ENCODE measurements at regions not wholly inside any gene's neighbourhood (a gene's known extent, or its start where the extent isn't known, plus 50 kb on each side); places are given as distances from the start of the nearest gene placed in this dataset.

DNA sequence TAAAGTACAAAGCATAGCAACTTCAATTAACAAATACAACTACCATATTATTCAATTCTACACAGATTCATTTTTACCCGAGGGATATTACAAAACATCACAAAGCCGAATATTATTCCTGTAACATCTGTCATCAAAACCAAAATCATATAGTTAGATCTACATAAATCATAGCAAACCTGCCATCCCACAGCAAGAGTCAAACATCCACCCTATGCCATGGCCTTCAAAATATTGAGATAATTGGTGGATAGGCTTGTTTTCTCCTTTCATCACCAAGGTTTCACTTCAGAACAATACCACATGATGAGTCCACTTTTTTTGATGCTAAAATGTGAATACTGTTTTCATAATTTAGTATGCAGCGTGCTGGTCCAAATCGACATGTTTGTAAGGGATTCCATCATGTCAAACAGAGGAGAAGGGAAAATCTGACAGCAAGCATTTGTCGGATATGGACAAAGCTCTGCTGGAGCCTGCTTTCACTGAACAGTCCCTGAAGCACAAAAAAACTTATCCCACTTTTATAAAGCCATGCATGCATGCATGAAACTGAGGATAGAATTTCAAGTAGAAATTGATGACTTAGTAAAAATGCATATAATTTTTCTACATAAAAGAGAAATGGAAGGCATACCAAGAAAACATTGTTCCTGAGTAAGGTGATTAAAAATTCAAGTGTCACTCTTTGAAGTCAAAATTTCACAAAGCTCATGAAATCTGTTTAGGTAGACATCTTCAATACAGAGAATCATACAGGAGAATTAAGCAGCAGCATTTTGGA, 494.1 kb downstream of the HACE1 start:
- no peaks in the 10 kb centered on the region for H3K9me3 ChIP-seq (ENCODE audit: control insufficient read depth in 2 of 2, insufficient read depth in 1 of 2, low read length in 1 of 2)
- no peaks in the 10 kb centered on the region for H3K27me3 ChIP-seq (ENCODE audit: control insufficient read depth in 2 of 2, insufficient read depth in 1 of 2, low read length in 1 of 2)
- no peaks in the 10 kb centered on the region for H3K4me1 ChIP-seq (ENCODE audit: control insufficient read depth in 2 of 2, insufficient read depth in 2 of 2, low read length in 2 of 2)
- no peak for DNase-seq (ENCODE audit: low read depth in 6 of 9, low spot score in 9 of 9)
- no peak overlapping the region for H3K27ac ChIP-seq (ENCODE audit: low read depth in 1 of 2, low read length in 1 of 2)
- H3K36me3 ChIP-seq (ENCODE audit: control insufficient read depth in 2 of 2, insufficient read depth in 2 of 2, low read length in 1 of 2), result no peaks in the 10 kb centered on the region
- H3K4me3 ChIP-seq (ENCODE audit: low read length in 2 of 2), result no peak overlapping the region
- 89% methylated on average over 5 of the region's 5 CpGs for WGBS

DNA sequence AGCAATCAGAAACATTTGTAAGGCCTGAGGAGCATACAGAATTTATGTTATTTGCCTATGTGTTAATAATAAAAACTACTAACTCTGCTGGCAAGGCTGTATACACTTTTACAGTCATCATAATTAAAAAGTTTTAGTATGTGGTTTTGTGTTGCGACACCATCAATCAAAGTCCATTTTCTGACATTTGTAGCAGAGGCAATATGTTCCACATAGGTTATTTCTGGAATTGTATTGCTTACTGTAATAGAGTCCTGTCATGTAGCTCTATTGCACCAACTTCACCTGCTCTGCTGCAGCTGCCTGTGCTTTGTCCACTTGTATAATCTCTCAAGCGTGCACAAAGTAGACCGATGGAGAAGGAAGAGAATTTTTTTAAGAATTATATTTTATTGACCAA, 501.8 kb downstream of the HACE1 start:
- no peaks in the 10 kb centered on the region for H3K36me3 ChIP-seq (ENCODE audit: control insufficient read depth in 2 of 2, insufficient read depth in 2 of 2, low read length in 1 of 2)
- H3K27ac ChIP-seq (ENCODE audit: low read depth in 1 of 2, low read length in 1 of 2), result no peak overlapping the region
- no peak for DNase-seq (ENCODE audit: low read depth in 6 of 9, low spot score in 9 of 9)
- no peaks in the 10 kb centered on the region for H3K27me3 ChIP-seq (ENCODE audit: control insufficient read depth in 2 of 2, insufficient read depth in 1 of 2, low read length in 1 of 2)
- H3K9me3 ChIP-seq (ENCODE audit: control insufficient read depth in 2 of 2, insufficient read depth in 1 of 2, low read length in 1 of 2), result peaks cover 0 to 5% of the 10 kb centered on the region in 2 donors
- H3K4me3 ChIP-seq (ENCODE audit: low read length in 2 of 2), result no peak overlapping the region
- H3K4me1 ChIP-seq (ENCODE audit: control insufficient read depth in 2 of 2, insufficient read depth in 2 of 2, low read length in 2 of 2), result no peaks in the 10 kb centered on the region
- WGBS, result 92% methylated on average over 3 of the region's 3 CpGs

DNA sequence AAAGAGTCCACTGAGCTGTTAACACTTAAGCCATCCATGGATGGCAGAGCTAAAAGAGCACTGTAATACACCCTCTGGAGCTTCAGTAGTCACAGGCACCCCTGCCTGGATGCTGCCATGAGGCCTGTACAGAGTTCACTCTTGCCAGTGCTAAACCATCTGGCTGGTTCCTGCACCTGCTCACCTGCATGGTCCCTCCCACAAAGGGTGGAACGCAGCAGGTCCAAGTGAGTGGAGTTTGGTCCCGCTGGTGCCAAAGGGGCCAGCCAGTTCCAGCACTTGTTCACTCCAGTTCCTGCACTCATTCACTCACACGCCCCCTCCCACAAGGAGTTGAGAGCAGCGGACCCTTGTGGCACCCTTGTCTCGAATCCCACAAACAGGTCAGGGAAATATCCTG, 503.5 kb downstream of the HACE1 start:
- Histone ChIP-seq H3K4me1 (ENCODE audit: control insufficient read depth in 2 of 2, insufficient read depth in 2 of 2, low read length in 2 of 2) (no peaks in the 10 kb centered on the region), H3K27me3 (ENCODE audit: control insufficient read depth in 2 of 2, insufficient read depth in 1 of 2, low read length in 1 of 2) (no peaks in the 10 kb centered on the region), H3K27ac (ENCODE audit: low read depth in 1 of 2, low read length in 1 of 2) (no peak overlapping the region), H3K36me3 (ENCODE audit: control insufficient read depth in 2 of 2, insufficient read depth in 2 of 2, low read length in 1 of 2) (no peaks in the 10 kb centered on the region), H3K9me3 (ENCODE audit: control insufficient read depth in 2 of 2, insufficient read depth in 1 of 2, low read length in 1 of 2) (peaks cover 0 to 5% of the 10 kb centered on the region in 2 donors), H3K4me3 (ENCODE audit: low read length in 2 of 2) (no peak overlapping the region)
- DNase-seq (ENCODE audit: low read depth in 6 of 9, low spot score in 9 of 9), result no peak
- WGBS, result 96% methylated on average over 5 of the region's 5 CpGs

DNA sequence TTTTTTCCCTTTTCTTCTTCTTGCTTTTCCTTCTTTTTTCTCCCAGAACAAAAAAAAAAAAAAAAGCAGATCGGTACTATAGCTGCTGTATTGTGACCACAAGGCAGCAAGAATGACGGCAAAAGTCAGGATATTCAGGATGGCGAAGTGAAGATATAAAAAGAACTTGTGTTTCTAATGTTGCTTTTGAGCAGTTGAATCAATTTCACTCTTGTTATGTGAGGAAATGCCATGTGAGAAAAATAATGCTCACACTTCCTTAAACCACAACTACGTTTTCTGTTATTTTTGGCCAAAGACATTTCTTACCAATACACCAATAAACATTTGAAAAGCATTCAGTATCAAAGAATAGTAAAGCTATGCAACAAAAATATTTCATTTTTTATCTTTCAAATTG, 510.5 kb downstream of the HACE1 start:
- Histone ChIP-seq H3K4me1 (ENCODE audit: control insufficient read depth in 2 of 2, insufficient read depth in 2 of 2, low read length in 2 of 2) (no peaks in the 10 kb centered on the region), H3K9me3 (ENCODE audit: control insufficient read depth in 2 of 2, insufficient read depth in 1 of 2, low read length in 1 of 2) (no peaks in the 10 kb centered on the region), H3K36me3 (ENCODE audit: control insufficient read depth in 2 of 2, insufficient read depth in 2 of 2, low read length in 1 of 2) (no peaks in the 10 kb centered on the region), H3K27me3 (ENCODE audit: control insufficient read depth in 2 of 2, insufficient read depth in 1 of 2, low read length in 1 of 2) (no peaks in the 10 kb centered on the region), H3K27ac (ENCODE audit: low read depth in 1 of 2, low read length in 1 of 2) (no peak overlapping the region), H3K4me3 (ENCODE audit: low read length in 2 of 2) (no peak overlapping the region)
- no peak for DNase-seq (ENCODE audit: low read depth in 6 of 9, low spot score in 9 of 9)
- 39% methylated on average over 4 of the region's 4 CpGs for WGBS

DNA sequence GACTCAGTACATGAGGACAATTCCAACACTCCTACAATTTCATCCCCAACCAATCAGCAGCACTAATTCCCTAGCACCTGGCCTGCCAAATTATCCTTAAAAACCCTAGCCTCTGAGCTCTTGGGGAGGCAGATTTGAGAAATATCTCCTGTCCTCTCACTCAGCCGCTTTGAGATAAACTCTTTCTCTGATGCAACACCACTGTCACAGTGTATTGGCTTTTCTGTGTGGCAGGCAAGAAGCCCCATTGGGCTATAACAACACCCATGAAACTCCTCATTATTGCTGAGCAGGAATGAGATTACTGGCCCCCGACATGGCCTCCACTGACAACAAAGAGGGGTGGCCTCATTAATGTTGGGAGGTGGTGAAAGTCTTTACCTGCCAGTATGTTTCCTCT, 515.5 kb downstream of the HACE1 start:
- H3K36me3 ChIP-seq (ENCODE audit: control insufficient read depth in 2 of 2, insufficient read depth in 2 of 2, low read length in 1 of 2), result no peaks in the 10 kb centered on the region
- WGBS, result 97% methylated on average over 2 of the region's 2 CpGs
- no peaks in the 10 kb centered on the region for H3K4me1 ChIP-seq (ENCODE audit: control insufficient read depth in 2 of 2, insufficient read depth in 2 of 2, low read length in 2 of 2)
- H3K27ac ChIP-seq (ENCODE audit: low read depth in 1 of 2, low read length in 1 of 2), result no peak overlapping the region
- no peak overlapping the region for H3K4me3 ChIP-seq (ENCODE audit: low read length in 2 of 2)
- no peaks in the 10 kb centered on the region for H3K9me3 ChIP-seq (ENCODE audit: control insufficient read depth in 2 of 2, insufficient read depth in 1 of 2, low read length in 1 of 2)
- no peaks in the 10 kb centered on the region for H3K27me3 ChIP-seq (ENCODE audit: control insufficient read depth in 2 of 2, insufficient read depth in 1 of 2, low read length in 1 of 2)
- no peak for DNase-seq (ENCODE audit: low read depth in 6 of 9, low spot score in 9 of 9)

DNA sequence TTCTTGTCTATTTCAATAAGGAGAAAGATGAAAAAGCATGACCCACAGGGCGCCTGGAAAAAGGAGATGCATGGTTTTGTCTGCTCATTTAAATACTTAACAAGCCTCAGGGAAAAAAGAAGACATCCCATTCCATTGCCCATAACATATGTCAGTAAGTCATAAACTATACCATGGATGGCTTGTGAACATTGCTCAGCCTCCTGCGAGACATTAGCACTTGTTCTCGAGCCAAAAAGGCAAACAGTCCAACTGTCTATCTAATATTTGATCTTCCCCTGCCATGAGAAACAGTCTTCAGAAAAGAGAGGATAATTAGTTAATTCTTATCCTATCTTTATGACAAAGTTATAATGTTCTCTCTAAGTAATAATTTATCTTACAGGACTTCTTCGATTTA, 527.4 kb downstream of the HACE1 start:
- 68% methylated on average over 4 of the region's 4 CpGs for WGBS
- H3K9me3 ChIP-seq (ENCODE audit: control insufficient read depth in 2 of 2, insufficient read depth in 1 of 2, low read length in 1 of 2), result no peaks in the 10 kb centered on the region
- DNase-seq (ENCODE audit: low read depth in 6 of 9, low spot score in 9 of 9), result no peak
- no peaks in the 10 kb centered on the region for H3K36me3 ChIP-seq (ENCODE audit: control insufficient read depth in 2 of 2, insufficient read depth in 2 of 2, low read length in 1 of 2)
- H3K4me1 ChIP-seq (ENCODE audit: control insufficient read depth in 2 of 2, insufficient read depth in 2 of 2, low read length in 2 of 2), result no peaks in the 10 kb centered on the region
- no peak overlapping the region for H3K4me3 ChIP-seq (ENCODE audit: low read length in 2 of 2)
- no peaks in the 10 kb centered on the region for H3K27me3 ChIP-seq (ENCODE audit: control insufficient read depth in 2 of 2, insufficient read depth in 1 of 2, low read length in 1 of 2)
- H3K27ac ChIP-seq (ENCODE audit: low read depth in 1 of 2, low read length in 1 of 2), result no peak overlapping the region

DNA sequence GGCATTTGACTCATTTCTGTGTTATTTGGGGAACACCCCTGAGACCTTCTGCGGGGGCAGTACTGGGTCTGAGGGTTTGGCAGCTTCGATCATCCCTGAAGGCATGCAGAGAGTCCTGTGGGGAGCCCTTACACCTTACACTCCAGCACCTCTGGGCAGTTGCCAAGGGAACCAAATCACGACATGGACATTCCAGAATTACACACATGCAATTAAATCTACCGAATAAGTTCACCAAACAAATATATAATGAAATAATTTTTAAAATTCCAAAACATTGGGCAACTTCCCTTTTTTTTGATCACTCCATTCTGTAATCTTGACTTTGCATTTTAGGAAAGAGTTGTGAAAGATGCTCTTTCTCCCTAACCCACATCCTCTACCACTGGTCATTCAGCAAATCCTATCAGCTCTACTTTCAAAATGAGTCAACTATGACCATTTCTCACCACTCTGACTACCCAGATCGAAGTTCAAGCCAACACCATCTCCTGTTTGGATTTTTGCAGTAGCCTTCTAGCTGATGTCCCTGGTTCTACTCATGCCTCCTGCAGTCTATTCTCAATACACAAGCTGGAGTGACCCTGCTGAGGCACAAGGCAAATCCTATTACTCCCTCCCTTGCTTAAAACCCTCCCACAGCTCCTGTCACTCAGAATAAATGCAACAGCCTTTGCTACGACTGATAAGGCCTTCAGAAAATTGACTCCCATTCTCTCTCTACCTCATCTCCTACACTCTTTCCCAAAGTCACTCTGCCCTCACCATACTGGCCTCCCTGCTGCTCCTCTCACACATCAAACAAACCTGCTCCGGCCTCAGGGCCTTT, 533.3 kb downstream of the HACE1 start:
- no peaks in the 10 kb centered on the region for H3K36me3 ChIP-seq (ENCODE audit: control insufficient read depth in 2 of 2, insufficient read depth in 2 of 2, low read length in 1 of 2)
- H3K27me3 ChIP-seq (ENCODE audit: control insufficient read depth in 2 of 2, insufficient read depth in 1 of 2, low read length in 1 of 2), result no peaks in the 10 kb centered on the region
- H3K27ac ChIP-seq (ENCODE audit: low read depth in 1 of 2, low read length in 1 of 2), result no peak overlapping the region
- no peak overlapping the region for H3K4me3 ChIP-seq (ENCODE audit: low read length in 2 of 2)
- no peak for DNase-seq (ENCODE audit: low read depth in 6 of 9, low spot score in 9 of 9)
- WGBS, result 77% methylated on average over 7 of the region's 7 CpGs
- H3K4me1 ChIP-seq (ENCODE audit: control insufficient read depth in 2 of 2, insufficient read depth in 2 of 2, low read length in 2 of 2), result no peaks in the 10 kb centered on the region
- H3K9me3 ChIP-seq (ENCODE audit: control insufficient read depth in 2 of 2, insufficient read depth in 1 of 2, low read length in 1 of 2), result no peaks in the 10 kb centered on the region

DNA sequence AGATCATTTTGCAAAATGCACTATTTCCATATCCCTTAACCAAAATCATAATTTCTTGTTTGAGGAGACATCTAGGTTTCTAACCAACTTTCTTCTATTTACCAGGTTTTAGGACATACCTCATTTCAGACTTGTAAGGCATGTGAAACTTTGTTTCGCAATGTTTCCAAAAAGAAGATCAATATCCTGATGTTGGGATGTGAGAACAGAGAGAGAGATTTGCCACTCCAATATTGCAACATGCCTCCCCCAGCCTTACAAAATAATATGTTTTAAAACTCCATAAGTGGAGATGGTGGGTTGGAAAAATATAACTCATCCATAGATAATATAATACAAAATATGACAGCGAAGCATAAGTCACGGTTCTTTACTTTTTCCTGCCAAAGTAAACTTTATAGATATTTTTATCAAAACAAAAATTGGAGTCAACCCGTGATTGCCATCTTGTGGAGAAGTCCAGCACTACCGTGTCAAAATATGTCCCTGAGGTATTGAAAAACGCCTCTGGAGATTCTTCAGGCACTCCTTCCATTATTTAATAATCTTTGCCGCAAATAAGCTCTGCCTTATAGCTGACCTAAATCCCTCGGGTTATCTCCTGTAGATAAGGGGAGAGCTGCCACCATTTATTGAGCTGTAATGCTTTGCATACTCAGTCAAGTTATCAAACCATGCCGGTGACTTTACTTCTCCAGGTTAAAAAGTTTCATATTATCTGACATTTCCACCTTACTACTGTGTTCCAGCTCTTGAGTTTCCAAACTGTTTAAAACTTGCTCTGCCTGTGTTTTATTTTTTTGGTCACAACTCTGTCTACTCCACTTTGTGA, 534.2 kb downstream of the HACE1 start:
- peak in 2 of 9 donors; percentile 2 to 9 for DNase-seq (ENCODE audit: low read depth in 6 of 9, low spot score in 9 of 9)
- Histone ChIP-seq H3K4me1 (ENCODE audit: control insufficient read depth in 2 of 2, insufficient read depth in 2 of 2, low read length in 2 of 2) (no peaks in the 10 kb centered on the region), H3K27ac (ENCODE audit: low read depth in 1 of 2, low read length in 1 of 2) (no peak overlapping the region), H3K36me3 (ENCODE audit: control insufficient read depth in 2 of 2, insufficient read depth in 2 of 2, low read length in 1 of 2) (no peaks in the 10 kb centered on the region), H3K9me3 (ENCODE audit: control insufficient read depth in 2 of 2, insufficient read depth in 1 of 2, low read length in 1 of 2) (no peaks in the 10 kb centered on the region), H3K27me3 (ENCODE audit: control insufficient read depth in 2 of 2, insufficient read depth in 1 of 2, low read length in 1 of 2) (no peaks in the 10 kb centered on the region), H3K4me3 (ENCODE audit: low read length in 2 of 2) (no peak overlapping the region)
- 38% methylated on average over 9 of the region's 9 CpGs for WGBS

DNA sequence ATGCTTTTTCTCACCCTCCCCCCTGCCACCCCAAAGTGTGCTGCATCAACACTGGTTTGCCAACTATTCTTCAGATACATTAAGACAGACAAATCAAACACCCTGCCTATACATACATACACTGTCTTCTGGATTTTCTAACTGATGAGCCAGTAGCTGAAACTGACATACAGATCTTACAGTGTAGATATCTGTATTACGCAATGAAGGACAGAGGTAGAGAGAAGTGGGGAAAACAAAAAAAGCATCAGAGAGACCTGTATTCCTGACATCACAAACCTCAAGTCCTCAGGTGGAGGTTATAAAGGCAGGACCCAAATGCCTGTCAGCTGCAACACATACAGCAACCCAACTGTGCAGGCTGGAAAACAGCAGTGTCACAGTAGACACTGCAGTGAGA, 535.4 kb downstream of the HACE1 start:
- Histone ChIP-seq H3K27me3 (ENCODE audit: control insufficient read depth in 2 of 2, insufficient read depth in 1 of 2, low read length in 1 of 2) (no peaks in the 10 kb centered on the region), H3K4me1 (ENCODE audit: control insufficient read depth in 2 of 2, insufficient read depth in 2 of 2, low read length in 2 of 2) (no peaks in the 10 kb centered on the region), H3K9me3 (ENCODE audit: control insufficient read depth in 2 of 2, insufficient read depth in 1 of 2, low read length in 1 of 2) (no peaks in the 10 kb centered on the region), H3K27ac (ENCODE audit: low read depth in 1 of 2, low read length in 1 of 2) (no peak overlapping the region), H3K4me3 (ENCODE audit: low read length in 2 of 2) (no peak overlapping the region), H3K36me3 (ENCODE audit: control insufficient read depth in 2 of 2, insufficient read depth in 2 of 2, low read length in 1 of 2) (no peaks in the 10 kb centered on the region)
- WGBS, result 99% methylated on average over 1 of the region's 1 CpG
- DNase-seq (ENCODE audit: low read depth in 6 of 9, low spot score in 9 of 9), result no peak
